ENCODE measurements at regions not wholly inside any gene's neighbourhood (a gene's known extent, or its start where the extent isn't known, plus 50 kb on each side); places are given as distances from the start of the nearest gene placed in this dataset.

- no peak for DNase-seq (ENCODE audit: low spot score)
Observed at GRCh38 chr4:129167640-129168260, 71.8 kb downstream of the C4orf33 start.

- DNase-seq (ENCODE audit: low spot score), result no peak
Observed at GRCh38 chr4:129172181-129172580, 76.2 kb downstream of the C4orf33 start.

DNA sequence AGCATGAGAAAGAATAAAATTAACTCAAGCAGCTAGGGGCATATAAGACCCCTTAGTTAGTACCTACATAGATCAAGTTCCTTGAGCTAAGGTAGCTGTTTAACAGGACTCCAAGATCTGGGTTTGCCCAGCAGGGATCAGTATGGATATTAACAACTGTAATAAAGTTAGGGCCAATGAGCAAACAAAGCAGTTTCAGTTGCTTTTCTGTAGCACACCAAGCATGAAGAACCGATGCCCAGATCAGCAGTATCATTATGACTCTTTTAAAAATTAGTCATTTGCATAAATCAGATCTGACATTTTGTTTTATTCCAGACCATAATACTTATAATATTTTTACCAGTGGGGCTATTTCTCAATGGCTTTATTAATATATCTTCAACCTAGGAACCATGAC lies 80.9 kb downstream of the C4orf33 start:
- DNase-seq (ENCODE audit: low spot score), result no peak

DNA sequence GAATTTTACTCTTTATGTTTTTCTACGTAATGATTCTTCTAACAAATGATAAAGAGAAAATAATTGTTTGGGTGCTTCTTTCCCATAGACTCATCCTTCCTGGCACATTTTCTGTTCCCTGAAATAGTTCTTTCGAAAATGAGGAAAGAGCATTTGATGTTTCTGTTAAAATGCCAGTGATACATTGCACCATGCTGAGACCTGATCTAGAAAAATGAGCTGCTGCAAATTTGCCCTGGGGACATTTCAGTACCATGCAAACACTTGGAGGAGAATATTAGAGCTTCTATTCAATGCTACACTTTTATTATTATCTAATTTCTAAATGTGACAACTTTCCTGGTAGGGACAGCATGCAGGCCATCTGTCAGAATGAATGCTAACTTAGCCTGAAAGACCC lies 83.3 kb downstream of the C4orf33 start:
- DNase-seq (ENCODE audit: low spot score), result no peak

DNA sequence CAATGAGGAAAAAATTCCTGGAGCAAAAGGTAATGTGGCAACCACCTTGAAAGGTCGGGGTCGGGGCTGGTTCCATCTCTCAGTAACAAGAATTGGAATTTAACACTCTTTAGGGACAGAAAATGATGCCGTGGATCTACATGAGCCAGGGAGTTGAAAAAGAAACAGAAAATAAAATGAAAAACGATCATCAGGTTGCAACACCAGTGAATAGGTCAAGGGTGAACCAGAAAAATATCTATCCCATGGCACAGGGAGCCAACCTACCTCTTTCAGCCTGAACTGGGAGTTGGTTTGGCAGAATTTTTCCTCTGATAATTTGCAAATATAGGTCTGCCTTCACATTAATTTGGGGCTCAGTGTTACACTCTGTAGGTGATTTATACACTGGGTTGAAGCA lies 93.7 kb downstream of the C4orf33 start:
- peak; percentile 5 for DNase-seq (ENCODE audit: low spot score)

GRCh38 chr4:129193357-129194100 lies 97.6 kb downstream of the C4orf33 start:
- DNase-seq (ENCODE audit: low spot score), result no peak

DNA sequence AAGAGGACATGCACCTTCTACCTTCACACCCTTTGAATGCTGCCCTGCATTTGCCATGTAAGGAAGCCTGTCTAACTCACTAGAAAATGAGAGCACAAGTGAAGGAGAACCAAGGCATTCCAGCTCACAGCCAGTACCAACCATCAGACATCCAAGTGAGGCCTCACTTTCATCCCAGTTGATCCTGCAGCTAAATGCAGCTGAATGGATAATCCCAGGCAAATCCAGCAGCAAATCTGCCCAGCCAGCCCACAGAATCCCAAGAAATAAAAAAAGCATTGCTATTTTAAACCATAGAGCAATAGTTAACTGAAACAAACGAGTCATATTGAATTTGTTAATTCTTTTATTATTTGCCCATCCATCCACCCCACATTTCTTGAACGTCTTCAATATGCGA lies 112.5 kb downstream of the C4orf33 start:
- DNase-seq (ENCODE audit: low spot score), result no peak

GRCh38 chr4:129213692-129214091 lies 117.7 kb downstream of the C4orf33 start:
- no peak for DNase-seq (ENCODE audit: low spot score)

DNA sequence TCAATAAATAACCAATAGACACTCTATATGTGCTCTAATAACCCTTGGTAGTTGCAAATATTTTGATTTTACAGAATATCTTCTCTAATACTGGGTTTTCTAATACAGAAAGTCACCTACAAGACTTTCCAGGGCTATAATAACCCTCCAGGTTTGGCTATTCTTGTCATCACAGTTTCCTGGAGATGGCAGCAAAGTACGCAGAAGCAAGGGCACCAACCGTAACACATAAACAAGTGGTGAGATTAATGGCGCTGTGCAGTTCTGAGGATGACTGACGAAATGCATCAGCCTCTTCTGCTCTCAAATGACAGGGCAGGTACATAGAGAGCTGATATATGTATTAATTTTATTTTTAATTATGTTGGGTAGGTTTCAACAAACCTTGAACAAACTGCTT lies 122.4 kb downstream of the C4orf33 start:
- DNase-seq (ENCODE audit: low spot score), result peak; percentile 43

DNA sequence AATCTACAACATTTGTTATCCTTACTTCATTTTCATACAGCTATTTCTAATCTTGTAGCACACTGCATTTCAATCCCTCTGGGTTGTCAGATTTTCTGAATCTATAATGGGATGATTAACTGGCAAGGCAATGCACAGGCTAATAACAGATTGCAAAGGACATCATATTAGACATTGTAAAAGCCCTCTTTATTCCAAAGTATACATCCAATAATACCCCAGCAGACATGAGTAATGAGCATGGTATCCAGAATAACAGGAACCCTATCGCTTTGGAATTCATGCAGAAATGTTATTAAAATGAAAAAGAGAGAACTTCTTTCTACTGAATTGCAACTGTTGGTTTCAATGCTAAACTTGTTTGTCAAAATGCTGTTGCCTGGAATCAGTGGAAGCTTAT lies 122.9 kb downstream of the C4orf33 start:
- DNase-seq (ENCODE audit: low spot score), result no peak

DNA sequence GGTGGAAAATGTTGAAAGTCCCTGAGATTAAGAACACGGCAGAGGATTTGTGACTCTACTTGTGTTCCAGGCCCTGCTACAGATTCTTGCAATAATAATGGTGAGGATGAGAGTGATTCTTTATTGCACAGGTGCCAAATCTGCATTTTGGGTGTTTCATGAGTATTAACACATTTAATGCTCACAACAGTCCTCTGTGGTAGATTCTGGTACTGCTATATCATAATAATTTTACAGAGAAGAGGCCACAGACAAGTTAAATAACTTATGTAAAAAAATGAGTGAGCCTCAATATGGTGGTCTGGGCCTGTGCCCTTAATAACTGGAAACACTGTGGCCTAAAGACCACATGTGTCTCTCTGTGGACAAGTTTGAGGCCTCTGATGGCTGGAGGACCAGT lies 124.3 kb downstream of the C4orf33 start:
- no peak for DNase-seq (ENCODE audit: low spot score)

- DNase-seq (ENCODE audit: low spot score), result no peak
Observed at GRCh38 chr4:129223945-129224344, 128.0 kb downstream of the C4orf33 start.

DNA sequence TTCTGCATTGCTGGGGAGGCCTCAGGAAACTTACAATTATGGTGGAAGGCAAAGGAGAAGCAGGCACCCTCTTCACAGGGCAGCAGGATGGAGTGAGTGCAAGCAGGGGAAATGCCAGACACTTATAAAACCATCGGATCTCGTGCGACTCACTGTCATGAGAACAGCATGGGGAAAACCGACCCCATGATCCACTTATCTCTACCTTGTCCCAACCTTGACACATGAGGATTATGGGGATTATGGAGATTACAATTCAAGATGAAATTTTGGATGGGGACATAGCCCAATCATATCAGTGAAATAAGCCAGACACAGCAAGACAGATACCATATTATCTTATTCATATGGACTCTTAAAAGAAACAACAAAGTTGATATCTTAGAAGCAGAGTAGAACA lies 134.9 kb downstream of the C4orf33 start:
- DNase-seq (ENCODE audit: low spot score), result no peak

GRCh38 chr4:129231945-129232588 lies 136.1 kb downstream of the C4orf33 start:
- DNase-seq (ENCODE audit: low spot score), result no peak

- DNase-seq (ENCODE audit: low spot score), result no peak
Observed at GRCh38 chr4:129232589-129233337, 136.8 kb downstream of the C4orf33 start.

GRCh38 chr4:129233691-129234090 lies 137.7 kb downstream of the C4orf33 start:
- DNase-seq (ENCODE audit: low spot score), result no peak

DNA sequence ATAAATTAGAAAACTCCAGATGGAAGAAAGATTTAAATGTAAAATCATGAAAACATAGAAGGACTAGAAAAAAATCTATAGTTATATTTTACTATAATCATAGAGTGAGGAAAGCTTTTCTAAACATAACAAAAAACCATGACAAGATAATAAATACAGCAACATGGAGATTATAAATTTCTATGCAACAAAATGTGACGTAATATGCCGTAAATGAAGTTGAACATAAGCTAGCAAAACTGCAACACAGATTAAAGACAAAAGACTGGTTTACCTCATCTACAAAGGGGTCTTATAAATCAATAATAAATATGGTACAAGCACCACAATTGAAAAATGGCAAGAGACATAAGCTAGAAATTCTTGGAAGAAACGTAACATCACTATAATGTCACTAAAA lies 140.4 kb downstream of the C4orf33 start:
- no peak for DNase-seq (ENCODE audit: low spot score)

DNA sequence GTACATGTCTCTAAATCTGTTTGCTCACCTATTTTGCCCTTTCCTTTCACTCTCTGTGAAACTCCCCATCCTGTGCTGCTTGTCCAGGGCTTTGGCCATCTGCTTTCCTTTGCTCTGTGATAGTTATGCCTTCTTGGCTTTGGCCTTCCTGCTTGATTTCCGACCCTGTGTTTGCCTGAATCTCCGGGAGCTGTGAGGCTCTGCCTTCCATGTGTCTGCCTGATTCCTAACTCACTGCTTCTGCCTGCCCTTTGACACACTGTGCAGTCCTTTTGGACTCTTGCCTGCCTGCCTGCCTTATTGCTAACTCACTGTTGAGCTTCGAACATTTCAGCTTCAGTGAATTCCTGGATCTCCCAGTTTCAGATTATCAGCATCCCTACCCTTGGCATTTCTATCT lies 143.1 kb downstream of the C4orf33 start:
- no peak for DNase-seq (ENCODE audit: low spot score)

DNA sequence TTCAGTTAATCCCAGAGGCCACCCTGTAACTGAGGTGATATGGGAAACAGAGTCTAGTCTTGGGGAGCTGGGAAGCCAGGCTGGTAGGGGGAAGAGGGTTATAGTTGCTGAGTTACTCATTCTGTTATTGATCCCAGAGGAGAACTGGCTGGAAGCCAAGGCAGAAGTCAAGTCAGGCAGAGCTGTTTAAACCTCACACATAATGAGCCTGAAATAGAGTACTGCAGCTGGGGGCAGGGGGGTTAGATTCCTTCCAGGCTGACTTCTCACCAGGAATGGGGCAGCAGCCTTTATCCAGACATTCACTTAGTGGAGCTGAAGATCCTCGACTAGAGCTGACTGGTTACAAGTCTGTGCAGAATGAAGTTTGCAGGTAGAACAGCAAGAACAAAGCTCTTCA lies 144.9 kb downstream of the C4orf33 start:
- DNase-seq (ENCODE audit: low spot score), result no peak

GRCh38 chr4:129246145-129246544 lies 150.2 kb downstream of the C4orf33 start:
- DNase-seq (ENCODE audit: low spot score), result no peak

GRCh38 chr4:129246910-129247461 lies 151.0 kb downstream of the C4orf33 start:
- no peak for DNase-seq (ENCODE audit: low spot score)

DNA sequence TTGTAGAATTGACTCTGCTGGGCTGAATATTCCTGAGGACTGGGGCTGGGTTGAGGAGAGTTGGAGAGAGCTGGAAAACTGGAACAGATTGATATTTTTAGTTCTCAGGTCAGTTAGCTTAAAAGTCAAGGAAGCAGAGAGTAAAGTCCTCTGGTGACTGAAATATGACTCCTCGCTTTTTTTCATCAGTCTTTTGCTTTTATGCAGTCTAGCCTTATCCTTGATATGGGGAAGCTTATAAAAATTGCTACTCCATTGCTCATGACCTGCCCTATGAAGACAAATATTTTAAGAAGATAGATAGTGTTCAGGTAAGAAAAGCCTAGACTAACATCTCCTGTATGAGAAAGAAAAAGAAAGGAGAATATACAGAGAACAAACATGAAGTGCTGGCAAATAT lies 152.7 kb downstream of the C4orf33 start:
- DNase-seq (ENCODE audit: low spot score), result no peak
